ENCODE measurements at regions not wholly inside any gene's neighbourhood (a gene's known extent, or its start where the extent isn't known, plus 50 kb on each side); places are given as distances from the start of the nearest gene placed in this dataset.
"Not testable (repeated sequence)": the region's sequence is repeated elsewhere in the genome, so short reads cannot be mapped to it uniquely, and the experiment has no call there.

GRCh38 chr9:90511711-90512110 lies 130.9 kb downstream of the DIRAS2 start:
- no peak for DNase-seq

- no peak for DNase-seq
Observed at GRCh38 chr9:90514877-90515276, 127.7 kb downstream of the DIRAS2 start.

- no peak for DNase-seq
Observed at GRCh38 chr9:90515510-90515909, 127.1 kb downstream of the DIRAS2 start.

- DNase-seq: no peak
Observed at GRCh38 chr9:90517103-90517502, 125.5 kb downstream of the DIRAS2 start.

GRCh38 chr9:90521811-90522570 lies 120.6 kb downstream of the DIRAS2 start:
- no peak for DNase-seq

GRCh38 chr9:90523958-90524357 lies 118.7 kb downstream of the DIRAS2 start:
- peak; percentile 88 for DNase-seq

- DNase-seq: no peak
Observed at GRCh38 chr9:90526386-90526785, 116.2 kb downstream of the DIRAS2 start.

GRCh38 chr9:90536094-90536493 lies 106.5 kb downstream of the DIRAS2 start:
- DNase-seq: not testable (repeated sequence)

- no peak for DNase-seq
Observed at GRCh38 chr9:90538566-90538965, 104.1 kb downstream of the DIRAS2 start.

GRCh38 chr9:90539286-90539685 lies 103.3 kb downstream of the DIRAS2 start:
- DNase-seq: no peak

- DNase-seq: no peak
Observed at GRCh38 chr9:90540734-90541133, 101.9 kb downstream of the DIRAS2 start.

GRCh38 chr9:90544488-90544887 lies 98.1 kb downstream of the DIRAS2 start:
- no peak for DNase-seq

GRCh38 chr9:90546200-90546599 lies 96.4 kb downstream of the DIRAS2 start:
- peak; percentile 85 for DNase-seq

GRCh38 chr9:90547896-90548295 lies 94.7 kb downstream of the DIRAS2 start:
- no peak for DNase-seq

GRCh38 chr9:90552317-90552716 lies 90.3 kb downstream of the DIRAS2 start:
- DNase-seq: no peak

- DNase-seq: no peak
Observed at GRCh38 chr9:90555351-90556057, 87.1 kb downstream of the DIRAS2 start.

GRCh38 chr9:90556897-90557675 lies 85.5 kb downstream of the DIRAS2 start:
- no peak for DNase-seq

- no peak for DNase-seq
Observed at GRCh38 chr9:90559075-90560073, 83.2 kb downstream of the DIRAS2 start.
